GM12892 (cell line): ENCODE measurements at regions not wholly inside any gene's neighbourhood (a gene's known extent, or its start where the extent isn't known, plus 50 kb on each side); places are given as distances from the start of the nearest gene placed in this dataset.
"Not testable (repeated sequence)": the region's sequence is repeated elsewhere in the genome, so short reads cannot be mapped to it uniquely, and the experiment has no call there.

ENCODE experiments used
- POLR2A ChIP-seq: IDR thresholded peaks from 2 replicates; pipeline ENCODE4 v1.6.1; 2011; ENCODE audit warnings: low read depth, low read length, control low read depth
- POLR2AphosphoS5 ChIP-seq: IDR thresholded peaks from 2 replicates; pipeline ENCODE4 v1.6.1; 2011; ENCODE audit warnings: low read depth, low read length, control low read depth
- TAF1 ChIP-seq: IDR thresholded peaks from 2 replicates; pipeline ENCODE4 v1.6.1; 2011; ENCODE audit warnings: low read depth, mild to moderate bottlenecking, control low read depth, low read length, borderline replicate concordance

DNA sequence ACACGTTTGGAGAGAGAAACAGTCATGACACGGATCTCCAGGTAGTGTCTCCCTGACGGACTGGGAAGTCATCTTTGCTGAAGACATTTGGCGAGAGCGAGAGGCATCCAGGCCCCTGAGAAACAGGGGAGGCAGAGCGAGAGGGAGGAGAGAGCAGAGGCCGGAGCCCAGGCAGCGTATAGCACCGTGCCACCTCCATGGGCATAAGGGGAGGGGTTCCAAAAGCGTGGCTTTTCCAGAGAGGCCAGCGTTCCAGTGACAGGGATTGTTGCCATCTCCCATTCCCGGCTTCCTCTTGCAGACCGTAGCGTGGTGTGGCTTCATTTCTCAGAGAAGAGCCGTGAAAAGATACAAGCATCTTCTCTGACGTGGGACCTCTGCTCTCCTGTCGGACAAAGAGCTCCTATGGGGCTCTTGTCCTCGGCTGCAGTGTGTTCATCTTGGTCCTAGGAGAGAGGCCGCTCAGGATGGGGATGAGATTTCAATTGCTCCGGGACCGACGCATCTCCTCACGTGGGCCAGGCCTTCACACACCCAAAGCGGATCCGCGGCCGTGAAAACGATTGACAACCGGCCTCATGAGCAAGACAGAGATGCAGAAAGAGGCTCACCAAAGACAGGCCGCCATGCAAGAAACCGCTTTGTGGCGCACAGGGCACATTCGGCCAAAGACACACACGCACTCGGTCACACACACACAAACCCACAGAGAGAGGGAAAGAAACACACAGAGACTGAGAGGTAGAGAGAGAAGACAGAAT lies 170.5 kb upstream of the ZNF337 start:
- not testable (repeated sequence) for TF ChIP-seq POLR2A, POLR2AphosphoS5, TAF1
